G401.6 (cell line): ENCODE measurements at regions not wholly inside any gene's neighbourhood (a gene's known extent, or its start where the extent isn't known, plus 50 kb on each side); places are given as distances from the start of the nearest gene placed in this dataset.

Source experiments
- FAIRE-seq: peaks from 2 replicates; lab custom pipeline; 2012; peaks lifted over from hg19 to GRCh38; lab: Jason Lieb, UNC

GRCh38 chr9:87158765-87159164, 211.5 kb upstream of the GAS1 start:
- no peak for FAIRE-seq

- no peak for FAIRE-seq
Observed at GRCh38 chr9:87160148-87161102, 213.1 kb upstream of the GAS1 start.

GRCh38 chr9:87167161-87167560, 219.9 kb upstream of the GAS1 start:
- no peak for FAIRE-seq

- no peak for FAIRE-seq
Observed at GRCh38 chr9:87167582-87167981, 220.3 kb upstream of the GAS1 start.

GRCh38 chr9:87178302-87178701, 231.0 kb upstream of the GAS1 start:
- no peak for FAIRE-seq

- FAIRE-seq: no peak
Observed at GRCh38 chr9:87179553-87180340, 232.4 kb upstream of the GAS1 start.

GRCh38 chr9:87180361-87180760, 233.1 kb upstream of the GAS1 start:
- FAIRE-seq: no peak

GRCh38 chr9:87180841-87181240, 233.5 kb upstream of the GAS1 start:
- FAIRE-seq: no peak

- FAIRE-seq: no peak
Observed at GRCh38 chr9:87181670-87182069, 234.4 kb upstream of the GAS1 start.

GRCh38 chr9:87184956-87185642, 237.8 kb upstream of the GAS1 start:
- no peak for FAIRE-seq

GRCh38 chr9:87187656-87188055, 240.3 kb upstream of the GAS1 start:
- FAIRE-seq: no peak

- FAIRE-seq: no peak
Observed at GRCh38 chr9:87189006-87189405, 241.7 kb upstream of the GAS1 start.

GRCh38 chr9:87193151-87193550, 245.8 kb upstream of the GAS1 start:
- no peak for FAIRE-seq

GRCh38 chr9:87193925-87194868, 246.9 kb upstream of the GAS1 start:
- no peak for FAIRE-seq

- no peak for FAIRE-seq
Observed at GRCh38 chr9:87195306-87195705, 248.0 kb upstream of the GAS1 start.

- no peak for FAIRE-seq
Observed at GRCh38 chr9:87197349-87198130, 250.2 kb upstream of the GAS1 start.

GRCh38 chr9:87198716-87199115, 251.4 kb upstream of the GAS1 start:
- FAIRE-seq: no peak

- FAIRE-seq: no peak
Observed at GRCh38 chr9:87199278-87199677, 252.0 kb upstream of the GAS1 start.

- no peak for FAIRE-seq
Observed at GRCh38 chr9:87199782-87200181, 252.5 kb upstream of the GAS1 start.

- no peak for FAIRE-seq
Observed at GRCh38 chr9:87201351-87201751, 254.0 kb upstream of the GAS1 start.
